NOMO-1 (cell line): ENCODE measurements at regions not wholly inside any gene's neighbourhood (a gene's known extent, or its start where the extent isn't known, plus 50 kb on each side); places are given as distances from the start of the nearest gene placed in this dataset.
"Not testable (repeated sequence)": the region's sequence is repeated elsewhere in the genome, so short reads cannot be mapped to it uniquely, and the experiment has no call there.

Experiments
- DNase-seq, 2 experiments: peaks; one replicate each; lab custom pipeline; 2025; ENCODE audit not compliant: unreplicated experiment in 2 of 2; lab: John Stamatoyannopoulos, UW

DNA sequence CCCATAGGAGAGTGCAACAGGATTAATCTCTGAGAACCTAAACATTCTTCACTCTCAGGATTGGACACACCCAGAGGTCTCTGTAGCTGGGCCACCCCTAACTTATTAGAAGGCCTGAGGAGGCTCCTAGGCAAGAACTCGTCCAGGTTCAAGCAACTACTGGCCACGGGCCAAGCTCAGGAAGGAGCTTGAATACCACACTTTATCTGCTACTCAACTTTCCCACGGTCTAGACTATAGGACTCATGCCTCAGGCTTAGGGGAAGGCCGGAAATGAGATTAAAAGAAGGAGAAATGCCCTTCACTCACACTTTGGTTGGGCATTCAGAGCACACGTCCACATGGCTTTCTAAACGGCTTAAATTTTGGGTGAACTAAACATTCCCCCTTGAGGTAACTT lies 142.8 kb upstream of the PHYHIPL start:
- DNase-seq, result no peak

- no peak for DNase-seq
Observed at GRCh38 chr10:59036311-59037017, 140.0 kb upstream of the PHYHIPL start.

DNA sequence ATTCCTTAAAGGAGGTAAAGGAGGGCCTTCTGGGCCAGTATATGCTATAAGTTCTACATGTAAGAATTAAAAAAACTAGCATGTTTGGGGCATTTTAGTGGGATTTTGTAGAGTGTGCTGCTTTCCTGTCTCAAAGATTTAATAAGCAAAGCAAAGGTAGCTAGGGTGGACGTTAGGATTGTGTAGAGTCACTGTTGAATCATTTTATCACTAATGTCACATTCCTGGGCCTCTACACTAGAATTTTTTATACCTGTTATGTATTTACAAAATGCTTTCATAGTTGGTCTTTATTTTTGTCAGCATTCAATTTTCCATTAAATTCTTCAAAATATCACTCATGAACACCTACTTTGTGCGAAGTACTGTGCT lies 139.4 kb upstream of the PHYHIPL start:
- DNase-seq, result no peak

DNA sequence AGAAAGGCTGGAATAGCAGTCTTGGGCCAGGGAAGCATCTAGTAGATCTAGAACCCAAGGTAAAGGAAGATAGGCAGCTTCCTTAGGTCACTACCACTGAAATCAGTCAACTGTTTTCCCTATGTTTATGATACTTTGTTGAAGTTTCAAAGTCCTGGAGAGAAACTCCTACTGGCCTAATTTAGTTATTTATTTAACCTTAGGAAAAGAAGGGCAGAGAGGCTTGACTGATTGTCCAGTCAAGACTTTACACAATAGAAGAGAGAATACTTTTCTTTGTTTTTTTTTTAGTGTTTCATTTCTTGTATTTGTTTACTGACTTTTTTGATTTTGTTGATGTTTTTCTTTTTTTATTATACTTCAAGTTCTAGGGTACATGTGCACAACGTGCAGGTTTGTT lies 138.9 kb upstream of the PHYHIPL start:
- DNase-seq, result no peak

DNA sequence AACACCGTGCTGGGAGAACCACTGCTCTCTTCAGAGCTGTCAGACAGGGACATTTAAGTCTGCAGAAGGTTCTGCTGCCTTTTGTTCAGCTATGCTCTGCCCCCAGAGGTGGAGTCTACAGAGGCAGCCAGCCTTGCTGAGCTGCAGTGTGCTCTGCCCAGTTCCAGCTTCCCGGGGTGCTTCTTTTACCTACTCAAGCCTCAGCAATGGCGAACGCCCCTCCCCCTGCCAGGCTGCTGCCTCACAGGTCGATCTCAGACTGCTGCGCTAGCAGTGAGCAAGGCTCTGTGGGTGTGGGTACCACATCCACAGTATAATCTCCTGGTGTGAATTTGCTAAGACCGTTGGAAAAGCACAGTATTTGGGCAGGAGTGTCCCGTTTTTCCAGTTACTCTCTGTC lies 133.1 kb upstream of the PHYHIPL start:
- not testable (repeated sequence) for DNase-seq

- no peak for DNase-seq
Observed at GRCh38 chr10:59047180-59047579, 129.3 kb upstream of the PHYHIPL start.

DNA sequence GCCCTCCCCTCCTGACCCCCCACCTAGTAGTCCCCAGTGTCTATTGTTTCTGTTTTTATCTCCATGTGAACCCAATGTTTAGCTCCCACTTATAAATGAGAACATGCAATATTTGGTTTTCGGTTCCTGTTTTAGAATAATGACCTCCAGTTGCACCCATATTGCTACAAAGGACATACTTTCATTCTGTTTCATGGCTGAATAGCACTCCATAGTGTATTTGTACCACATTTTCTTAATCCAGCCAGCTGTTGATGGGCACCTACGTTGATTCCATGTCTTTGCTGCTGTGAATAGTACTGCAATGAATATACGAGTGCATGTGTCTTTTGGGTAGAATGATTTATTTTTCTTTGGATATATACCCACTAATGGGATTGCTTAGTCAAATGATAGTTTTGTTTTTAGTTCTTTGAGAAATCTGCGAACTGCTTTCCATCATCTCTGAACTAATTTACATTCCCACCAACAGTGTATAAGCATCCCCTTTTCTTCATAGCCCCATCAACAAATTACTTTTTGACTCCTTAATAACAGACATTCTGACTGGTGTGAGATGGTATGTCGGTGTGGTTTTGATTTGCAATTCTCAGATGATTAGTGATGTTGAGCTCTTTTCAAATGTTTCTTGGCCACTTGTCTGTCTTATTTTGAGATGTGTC lies 128.4 kb upstream of the PHYHIPL start:
- DNase-seq, result no peak

- DNase-seq, result not testable (repeated sequence)
Observed at GRCh38 chr10:59053502-59053901, 122.9 kb upstream of the PHYHIPL start.

DNA sequence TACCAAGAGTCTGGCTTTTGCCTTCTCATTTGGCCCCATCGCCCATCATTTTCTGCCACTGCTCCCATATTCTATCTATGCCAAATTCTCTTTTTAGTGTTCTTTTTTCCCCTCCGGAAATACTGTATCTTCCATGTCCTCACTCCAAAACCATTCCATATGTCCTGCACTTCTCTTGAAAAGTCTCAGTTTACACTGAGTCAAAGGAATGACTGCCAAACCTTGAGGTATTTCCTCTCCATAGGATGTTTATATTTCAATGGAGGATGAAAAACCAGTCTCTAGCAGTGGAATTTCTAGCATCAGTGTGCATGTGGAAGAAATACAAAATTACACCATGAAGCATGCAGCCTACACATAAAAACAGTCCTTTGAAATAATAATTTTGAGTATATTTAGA lies 121.4 kb upstream of the PHYHIPL start:
- DNase-seq, result no peak

DNA sequence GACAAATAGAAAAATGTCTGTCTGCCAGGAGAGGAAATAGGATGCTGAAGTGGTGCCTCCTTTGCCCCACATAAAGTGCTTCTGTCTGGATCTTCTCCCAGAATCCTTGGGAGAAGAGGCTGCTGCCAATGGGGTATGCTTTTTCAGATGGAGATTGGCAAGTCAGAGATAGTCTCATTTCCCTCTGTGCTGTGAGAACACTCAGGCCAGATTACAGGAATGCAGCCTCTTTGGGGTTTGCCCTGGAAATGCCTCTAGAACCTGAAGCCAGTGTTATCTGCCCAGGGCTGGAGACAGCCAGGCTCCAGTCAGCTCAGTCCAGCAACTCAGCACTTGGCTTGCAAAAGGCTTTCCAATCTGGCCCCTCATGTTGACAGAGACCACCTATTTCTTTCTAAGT lies 119.1 kb upstream of the PHYHIPL start:
- DNase-seq, result no peak

- DNase-seq, result no peak
Observed at GRCh38 chr10:59060852-59061251, 115.6 kb upstream of the PHYHIPL start.

DNA sequence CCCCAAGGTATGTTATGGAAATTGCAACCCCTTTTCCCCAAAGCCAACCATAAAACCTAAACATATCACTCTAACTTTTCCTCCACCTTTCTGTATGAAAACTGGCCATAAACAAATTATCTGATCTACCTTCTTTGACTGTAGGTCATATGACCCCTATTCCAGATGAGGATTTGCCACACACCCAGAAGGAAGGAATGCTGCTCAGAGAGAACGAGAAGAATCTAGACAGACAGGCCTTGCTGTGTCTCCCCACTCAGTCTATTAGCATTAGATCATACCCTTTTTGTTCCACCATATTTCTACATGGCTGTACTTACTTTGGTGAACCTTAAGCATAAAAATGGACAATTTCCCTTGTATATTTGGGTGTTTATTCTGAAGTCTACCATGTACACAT lies 113.0 kb upstream of the PHYHIPL start:
- no peak for DNase-seq

GRCh38 chr10:59064080-59064692 lies 112.3 kb upstream of the PHYHIPL start:
- no peak for DNase-seq

GRCh38 chr10:59064759-59065539 lies 111.5 kb upstream of the PHYHIPL start:
- no peak for DNase-seq

DNA sequence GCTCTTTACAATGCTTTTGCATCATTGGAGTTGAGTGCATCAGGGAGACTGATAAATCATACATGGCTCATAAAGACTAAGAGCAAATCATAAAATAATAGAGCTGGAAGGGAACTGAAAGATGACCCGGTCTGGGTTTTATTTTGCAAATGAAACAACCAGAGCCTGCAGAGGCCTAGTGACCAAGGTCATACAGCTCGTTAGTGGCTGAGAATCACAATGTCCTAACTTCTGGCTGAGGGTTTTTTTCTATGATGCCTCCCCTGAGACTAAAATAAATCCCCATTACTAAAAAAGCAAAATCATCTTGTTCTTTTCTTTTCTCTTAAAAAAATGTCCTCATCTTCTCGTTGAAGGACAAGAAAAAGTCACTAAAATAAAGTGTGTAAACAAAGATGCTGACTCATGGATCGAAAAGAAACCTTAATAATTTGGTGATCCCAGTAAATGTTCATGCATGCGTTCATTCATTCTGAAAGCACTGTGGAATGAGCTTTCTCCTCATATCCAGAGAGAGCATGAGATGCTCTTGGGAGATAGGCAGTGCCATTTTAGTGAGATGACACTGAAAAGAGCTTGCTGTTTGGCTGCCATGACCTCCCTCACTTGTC lies 107.8 kb upstream of the PHYHIPL start:
- no peak for DNase-seq

DNA sequence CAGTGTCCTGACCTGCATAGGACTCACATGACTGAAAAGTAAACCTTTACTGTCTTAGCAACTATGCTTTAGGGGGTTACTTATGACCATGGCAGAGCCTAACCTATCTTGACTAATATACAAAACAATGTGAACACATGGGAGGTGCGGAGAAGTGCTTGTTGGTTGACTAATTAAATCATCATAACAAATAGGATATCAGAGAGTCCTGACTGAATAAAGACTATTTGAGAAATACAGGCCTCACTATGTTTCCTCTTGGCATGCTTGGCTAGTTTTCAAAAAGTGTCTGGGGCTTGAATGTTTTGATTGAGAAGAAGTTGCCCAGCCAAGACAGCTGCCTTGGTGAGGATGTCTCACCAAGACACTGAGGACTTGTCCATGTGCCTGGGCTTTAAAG lies 104.4 kb upstream of the PHYHIPL start:
- DNase-seq, result no peak

- DNase-seq, result no peak
Observed at GRCh38 chr10:59073456-59074053, 102.9 kb upstream of the PHYHIPL start.

DNA sequence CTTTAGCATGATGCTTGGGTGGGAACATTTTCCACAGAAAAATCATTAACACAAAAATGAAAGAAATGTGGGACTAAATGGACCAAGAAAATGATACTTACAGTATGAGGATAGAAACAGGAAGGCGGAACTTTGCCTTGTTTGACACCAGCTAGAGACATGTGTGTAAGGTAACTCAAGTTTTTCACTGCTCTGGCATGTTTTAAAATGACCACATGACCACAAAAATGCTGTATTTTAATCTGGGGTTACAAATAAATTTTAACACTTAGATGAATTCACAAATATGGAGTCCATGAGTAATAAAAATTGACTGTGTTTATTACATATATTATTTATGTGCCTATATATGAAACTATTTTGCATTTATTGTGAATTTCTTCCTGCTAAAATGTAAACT lies 100.9 kb upstream of the PHYHIPL start:
- no peak for DNase-seq

GRCh38 chr10:59077855-59078254 lies 98.6 kb upstream of the PHYHIPL start:
- DNase-seq, result no peak

- DNase-seq, result no peak
Observed at GRCh38 chr10:59078978-59079377, 97.5 kb upstream of the PHYHIPL start.
